Mesenchymal stem cell (in vitro differentiated cells and primary cell): ENCODE measurements at regions not wholly inside any gene's neighbourhood (a gene's known extent, or its start where the extent isn't known, plus 50 kb on each side); places are given as distances from the start of the nearest gene placed in this dataset.

Experiments
- DNase-seq: peaks from one replicate; pipeline ENCODE4 v3.0.0-alpha.2; 2013
- H2AFZ ChIP-seq: one replicate; pipeline ENCODE4 v1.6.1; 2013; ENCODE audit warnings: low read depth, mild to moderate bottlenecking, control low read depth, inconsistent platforms, low read length, moderate library complexity
- H2AK5ac ChIP-seq: 2 replicates; pipeline ENCODE4 v1.6.1; 2013; ENCODE audit warnings: low read length, moderate library complexity, mild to moderate bottlenecking, inconsistent platforms; ENCODE audit not compliant: severe bottlenecking
- H2BK120ac ChIP-seq: one replicate; pipeline ENCODE4 v1.6.1; 2013; ENCODE audit warnings: low read depth, mild to moderate bottlenecking, inconsistent platforms, low read length, moderate library complexity
- H2BK12ac ChIP-seq, 2 experiments: one replicate each; pipeline ENCODE4 v1.6.1; 2013; ENCODE audit warnings: inconsistent platforms in 2 of 2, low read length in 2 of 2, mild to moderate bottlenecking in 2 of 2, moderate library complexity in 2 of 2, control low read depth in 1 of 2
- H2BK15ac ChIP-seq: one replicate; pipeline ENCODE4 v1.6.1; 2013; ENCODE audit warnings: mild to moderate bottlenecking, low read depth, inconsistent platforms; ENCODE audit not compliant: poor library complexity, severe bottlenecking
- H2BK5ac ChIP-seq: 2 replicates; pipeline ENCODE4 v1.6.1; 2013; ENCODE audit warnings: low read depth, mild to moderate bottlenecking, low read length, control low read depth, inconsistent platforms; ENCODE audit not compliant: poor library complexity, severe bottlenecking
- H3K14ac ChIP-seq, 2 experiments: one replicate each; pipeline ENCODE4 v1.6.1; 2013; ENCODE audit warnings: inconsistent platforms in 2 of 2, low read length in 2 of 2, control low read depth in 1 of 2, mild to moderate bottlenecking in 1 of 2, moderate library complexity in 1 of 2
- H3K18ac ChIP-seq, 2 experiments: one replicate each; pipeline ENCODE4 v1.6.1; 2013; ENCODE audit warnings: inconsistent platforms in 2 of 2, low read length in 2 of 2, control low read depth in 1 of 2, low read depth in 1 of 2, mild to moderate bottlenecking in 1 of 2
- H3K23ac ChIP-seq, 2 experiments: one replicate each; pipeline ENCODE4 v1.6.1; 2013; ENCODE audit warnings: inconsistent platforms in 2 of 2, low read length in 2 of 2, mild to moderate bottlenecking in 2 of 2, moderate library complexity in 2 of 2, control low read depth in 1 of 2
- H3K27ac ChIP-seq: 2 replicates; pipeline ENCODE4 v1.5.1; 2013; ENCODE audit warnings: mild to moderate bottlenecking, moderate library complexity, low read length, control low read depth, inconsistent platforms; ENCODE audit not compliant: poor library complexity, severe bottlenecking
- H3K27me3 ChIP-seq, 2 experiments: 2 replicates each; pipeline versions ENCODE4 v1.6.1 to v1.7.0; 2013; ENCODE audit warnings: low read length in 2 of 2, mild to moderate bottlenecking in 2 of 2, moderate library complexity in 2 of 2, control low read depth in 1 of 2, inconsistent platforms in 1 of 2; ENCODE audit not compliant: control insufficient read depth in 1 of 2, insufficient read depth in 1 of 2
- H3K36me3 ChIP-seq, 2 experiments: 2 replicates each; pipeline versions ENCODE4 v1.6.1 to v1.7.0; 2013; ENCODE audit warnings: low read length in 2 of 2, control low read depth in 1 of 2, inconsistent platforms in 1 of 2, low read depth in 1 of 2, mild to moderate bottlenecking in 1 of 2; ENCODE audit not compliant: insufficient read depth in 2 of 2, control insufficient read depth in 1 of 2
- H3K4ac ChIP-seq, 2 experiments: one replicate each; pipeline ENCODE4 v1.6.1; 2013; ENCODE audit warnings: inconsistent platforms in 2 of 2, low read length in 2 of 2, mild to moderate bottlenecking in 2 of 2, moderate library complexity in 2 of 2, control low read depth in 1 of 2, low read depth in 1 of 2
- H3K4me1 ChIP-seq: 2 replicates; pipeline ENCODE4 v1.6.1; 2013; ENCODE audit warnings: low read depth, low read length, control low read depth; ENCODE audit not compliant: control insufficient read depth, insufficient read depth
- H3K4me2 ChIP-seq: 2 replicates; pipeline ENCODE4 v1.6.1; 2013; ENCODE audit warnings: low read length, mild to moderate bottlenecking, inconsistent platforms; ENCODE audit not compliant: poor library complexity, severe bottlenecking
- H3K4me3 ChIP-seq, 2 experiments: 2 replicates each; pipeline versions ENCODE4 v1.5.1 to v1.7.0; 2013; ENCODE audit warnings: low read length in 2 of 2, mild to moderate bottlenecking in 2 of 2, control low read depth in 1 of 2, low read depth in 1 of 2; ENCODE audit not compliant: insufficient read depth in 1 of 2
- H3K79me1 ChIP-seq: replicated peaks from 2 replicates; pipeline ENCODE4 v1.6.1; 2013; ENCODE audit warnings: mild to moderate bottlenecking, control low read depth, low read length, inconsistent platforms; ENCODE audit not compliant: poor library complexity, severe bottlenecking
- H3K9ac ChIP-seq: 2 replicates; pipeline ENCODE4 v1.7.0; 2013; ENCODE audit warnings: mild to moderate bottlenecking, low read length, moderate library complexity
- H3K9me3 ChIP-seq: 2 replicates; pipeline ENCODE4 v1.7.0; 2013; ENCODE audit warnings: mild to moderate bottlenecking, low read length; ENCODE audit not compliant: control insufficient read depth
- H4K8ac ChIP-seq: one replicate; pipeline ENCODE4 v1.6.1; 2013; ENCODE audit warnings: inconsistent platforms, mild to moderate bottlenecking, low read length, moderate library complexity
- H4K91ac ChIP-seq: one replicate; pipeline ENCODE4 v1.6.1; 2013; ENCODE audit warnings: mild to moderate bottlenecking, low read length, inconsistent platforms
- WGBS: methylation state at CpG from one replicate; pipeline ENCODE4 v1.1.7; 2013; ENCODE audit warnings: mixed read lengths; 5-methylcytosine and 5-hydroxymethylcytosine counted together

GRCh38 chr13:78993792-78994191, 334.8 kb upstream of the OBI1 start:
- Histone ChIP-seq H3K9me3 (no peaks in the 10 kb centered on the region), H2BK5ac (no peak overlapping the region), H3K4me2 (no peak overlapping the region), H3K9ac (no peak overlapping the region), H3K27me3 (no peaks in the 10 kb centered on the region), H3K18ac (no peak overlapping the region), H3K23ac (no peak overlapping the region), H3K27ac (no peak overlapping the region), H3K4me1 (no peaks in the 10 kb centered on the region), H4K8ac (no peak overlapping the region), H3K14ac (no peak overlapping the region), H3K36me3 (no peaks in the 10 kb centered on the region), H2AFZ (no peak overlapping the region), H4K91ac (no peak overlapping the region), H3K4ac (no peak overlapping the region), H2BK120ac (no peak overlapping the region), H3K79me1 (no peaks in the 10 kb centered on the region), H2BK12ac (no peak overlapping the region), H2AK5ac (no peak overlapping the region), H3K4me3 (no peak overlapping the region), H2BK15ac (no peak overlapping the region)
- DNase-seq = no peak
- WGBS = no CpG with 5 or more reads among the region's 2 CpGs

DNA sequence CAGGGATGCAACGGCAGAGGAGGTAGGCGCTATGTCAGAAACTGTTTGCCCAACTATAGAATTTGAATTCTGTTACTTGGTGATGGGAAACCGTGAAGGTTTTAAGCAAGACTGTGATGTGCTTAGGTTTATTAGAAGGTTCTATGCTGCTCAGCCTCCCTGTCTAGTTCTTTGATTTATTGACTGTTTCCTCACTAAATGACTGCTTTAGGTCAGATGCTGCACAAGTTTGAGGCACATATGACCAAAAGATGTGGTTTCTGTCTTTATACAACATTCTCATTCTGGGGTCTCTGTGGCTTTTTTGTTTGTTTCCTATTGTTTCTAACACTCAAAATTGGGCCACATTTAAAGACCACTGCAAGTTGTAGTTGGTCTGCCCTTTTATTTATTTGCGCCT, 323.0 kb upstream of the OBI1 start:
- H2BK12ac ChIP-seq = no peak overlapping the region
- H3K4me1 ChIP-seq = no peaks in the 10 kb centered on the region
- no peak overlapping the region for H3K4me3 ChIP-seq
- no peak overlapping the region for H3K18ac ChIP-seq
- H3K36me3 ChIP-seq = no peaks in the 10 kb centered on the region
- H3K23ac ChIP-seq = no peak overlapping the region
- H3K27me3 ChIP-seq = peaks cover 0 to 4% of the 10 kb centered on the region in 2 experiments
- no peak for DNase-seq
- H2BK120ac ChIP-seq = no peak overlapping the region
- H4K91ac ChIP-seq = no peak overlapping the region
- no peaks in the 10 kb centered on the region for H3K9me3 ChIP-seq
- no peak overlapping the region for H2BK15ac ChIP-seq
- no peak overlapping the region for H3K27ac ChIP-seq
- no peaks in the 10 kb centered on the region for H3K79me1 ChIP-seq
- H3K9ac ChIP-seq = no peak overlapping the region
- H3K4ac ChIP-seq = no peak overlapping the region
- no peak overlapping the region for H2AK5ac ChIP-seq
- H2BK5ac ChIP-seq = no peak overlapping the region
- H2AFZ ChIP-seq = no peak overlapping the region
- H4K8ac ChIP-seq = no peak overlapping the region
- no peak overlapping the region for H3K14ac ChIP-seq
- H3K4me2 ChIP-seq = no peak overlapping the region
- 83% methylated on average over 4 of the region's 4 CpGs for WGBS

- no peaks in the 10 kb centered on the region for H3K79me1 ChIP-seq
- no peak overlapping the region for H3K27ac ChIP-seq
- no peak overlapping the region for H4K8ac ChIP-seq
- no peak overlapping the region for H3K23ac ChIP-seq
- no peak overlapping the region for H3K4me2 ChIP-seq
- H2AFZ ChIP-seq = no peak overlapping the region
- H3K4me1 ChIP-seq = no peaks in the 10 kb centered on the region
- H2BK12ac ChIP-seq = no peak overlapping the region
- no peak overlapping the region for H3K4me3 ChIP-seq
- H3K9ac ChIP-seq = no peak overlapping the region
- no peak overlapping the region for H2BK120ac ChIP-seq
- H2BK5ac ChIP-seq = no peak overlapping the region
- no peak overlapping the region for H2AK5ac ChIP-seq
- no peak for DNase-seq
- no peak overlapping the region for H3K14ac ChIP-seq
- peaks cover 0 to 4% of the 10 kb centered on the region in 2 experiments for H3K27me3 ChIP-seq
- no peaks in the 10 kb centered on the region for H3K9me3 ChIP-seq
- H3K18ac ChIP-seq = no peak overlapping the region
- no peak overlapping the region for H3K4ac ChIP-seq
- no peak overlapping the region for H2BK15ac ChIP-seq
- no peak overlapping the region for H4K91ac ChIP-seq
- H3K36me3 ChIP-seq = no peaks in the 10 kb centered on the region
- WGBS = 91% methylated on average over 5 of the region's 5 CpGs
Measured at GRCh38 chr13:78979349-78979748, 320.4 kb upstream of the OBI1 start.

- H2BK15ac ChIP-seq = no peak overlapping the region
- H3K23ac ChIP-seq = no peak overlapping the region
- no peak overlapping the region for H3K18ac ChIP-seq
- no peak overlapping the region for H3K4me3 ChIP-seq
- 41% methylated on average over 2 of the region's 2 CpGs for WGBS
- H2BK120ac ChIP-seq = no peak overlapping the region
- H3K14ac ChIP-seq = no peak overlapping the region
- no peak overlapping the region for H4K8ac ChIP-seq
- peak; percentile 61 for DNase-seq
- no peaks in the 10 kb centered on the region for H3K36me3 ChIP-seq
- H3K9ac ChIP-seq = no peak overlapping the region
- H4K91ac ChIP-seq = no peak overlapping the region
- H2BK5ac ChIP-seq = no peak overlapping the region
- H3K27ac ChIP-seq = no peak overlapping the region
- no peak overlapping the region for H2AFZ ChIP-seq
- no peak overlapping the region for H3K4ac ChIP-seq
- no peaks in the 10 kb centered on the region for H3K4me1 ChIP-seq
- no peaks in the 10 kb centered on the region for H3K79me1 ChIP-seq
- H2BK12ac ChIP-seq = no peak overlapping the region
- no peaks in the 10 kb centered on the region for H3K9me3 ChIP-seq
- peaks cover 0 to 4% of the 10 kb centered on the region in 2 experiments for H3K27me3 ChIP-seq
- H3K4me2 ChIP-seq = no peak overlapping the region
- H2AK5ac ChIP-seq = no peak overlapping the region
Measured at GRCh38 chr13:78978381-78978998, 319.5 kb upstream of the OBI1 start.
